ENCODE measurements at regions not wholly inside any gene's neighbourhood (a gene's known extent, or its start where the extent isn't known, plus 50 kb on each side); places are given as distances from the start of the nearest gene placed in this dataset.

DNA sequence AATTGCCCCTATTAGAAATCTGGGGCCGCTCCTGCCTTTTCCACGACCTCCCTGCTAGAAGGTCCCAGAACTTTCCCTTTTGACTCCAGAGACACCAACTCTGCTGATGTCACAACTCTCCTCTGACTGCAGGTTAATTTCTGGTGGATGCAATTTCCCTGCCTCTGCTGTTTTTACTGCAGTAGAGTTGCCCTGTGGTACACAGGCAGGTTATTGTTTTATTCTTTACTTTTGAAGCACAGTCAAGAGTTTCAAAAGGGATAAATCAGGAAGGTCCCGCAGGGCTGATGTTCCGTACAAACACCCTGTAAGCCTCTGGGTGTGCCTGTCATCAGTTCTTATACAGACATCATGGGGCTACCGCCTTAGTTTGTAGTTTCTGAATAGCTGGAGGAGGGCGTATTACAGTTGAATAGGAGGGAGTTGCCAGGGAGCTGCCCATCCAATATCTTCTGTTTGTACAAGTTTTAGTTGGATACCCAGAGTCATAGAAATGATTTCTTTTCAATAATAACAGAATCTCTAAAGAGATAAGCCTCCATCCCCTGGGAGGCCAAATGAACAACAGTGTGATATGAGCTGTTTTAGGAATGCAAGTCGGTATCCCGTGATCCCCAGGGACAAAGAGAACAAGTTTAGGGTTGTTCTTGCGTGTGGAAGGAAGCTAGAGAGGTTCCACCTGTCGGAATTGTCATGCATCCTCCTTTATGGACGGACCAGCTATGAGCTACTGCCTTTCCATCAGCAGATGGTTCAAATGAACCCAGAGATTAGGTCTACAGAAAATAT is 108.4 kb upstream of the COPS8 start:
- in situ Hi-C loops (cut with HindIII; ENCODE audit: low sequenced_read_pairs) = no loop called here
- TF ChIP-seq, protein P1, sequence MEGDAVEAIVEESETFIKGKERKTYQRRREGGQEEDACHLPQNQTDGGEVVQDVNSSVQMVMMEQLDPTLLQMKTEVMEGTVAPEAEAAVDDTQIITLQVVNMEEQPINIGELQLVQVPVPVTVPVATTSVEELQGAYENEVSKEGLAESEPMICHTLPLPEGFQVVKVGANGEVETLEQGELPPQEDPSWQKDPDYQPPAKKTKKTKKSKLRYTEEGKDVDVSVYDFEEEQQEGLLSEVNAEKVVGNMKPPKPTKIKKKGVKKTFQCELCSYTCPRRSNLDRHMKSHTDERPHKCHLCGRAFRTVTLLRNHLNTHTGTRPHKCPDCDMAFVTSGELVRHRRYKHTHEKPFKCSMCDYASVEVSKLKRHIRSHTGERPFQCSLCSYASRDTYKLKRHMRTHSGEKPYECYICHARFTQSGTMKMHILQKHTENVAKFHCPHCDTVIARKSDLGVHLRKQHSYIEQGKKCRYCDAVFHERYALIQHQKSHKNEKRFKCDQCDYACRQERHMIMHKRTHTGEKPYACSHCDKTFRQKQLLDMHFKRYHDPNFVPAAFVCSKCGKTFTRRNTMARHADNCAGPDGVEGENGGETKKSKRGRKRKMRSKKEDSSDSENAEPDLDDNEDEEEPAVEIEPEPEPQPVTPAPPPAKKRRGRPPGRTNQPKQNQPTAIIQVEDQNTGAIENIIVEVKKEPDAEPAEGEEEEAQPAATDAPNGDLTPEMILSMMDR (IDR thresholded peaks at IDR 0.05; ENCODE audit: low read depth, low read length) = no peak
- H3K4me3 ChIP-seq (ENCODE audit: low read depth, low read length) = no peak overlapping the region
- no peak for DNase-seq (ENCODE audit: low read depth, low spot score)

DNA sequence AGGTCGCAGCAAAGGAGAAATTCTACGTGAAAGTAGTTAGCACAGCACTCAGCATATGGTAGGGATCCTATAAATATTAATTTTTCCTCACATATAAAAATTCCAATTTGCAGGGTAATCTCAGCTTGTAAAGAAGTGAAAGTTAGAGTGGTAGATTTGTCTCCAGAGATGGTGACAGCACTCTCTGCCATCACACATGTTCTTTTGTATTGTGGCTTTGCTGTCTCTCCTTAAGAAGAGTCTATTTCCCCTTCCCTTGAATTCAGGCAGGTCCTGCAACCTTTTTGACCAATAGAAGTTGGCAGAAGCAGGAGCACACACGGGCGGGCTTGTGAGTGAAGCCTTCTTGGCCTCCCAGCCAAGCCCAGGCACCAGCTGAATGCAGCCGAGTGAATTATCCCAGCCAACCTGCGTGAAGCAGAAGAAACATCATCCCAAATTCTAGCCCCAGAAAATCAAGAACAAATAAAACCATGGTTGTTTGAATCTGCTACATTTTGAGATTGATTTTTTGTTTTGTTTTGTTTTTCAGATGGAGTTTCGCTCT is 107.8 kb upstream of the COPS8 start:
- H3K4me3 ChIP-seq (ENCODE audit: low read depth, low read length) = no peak overlapping the region
- TF ChIP-seq, protein P1 (IDR thresholded peaks at IDR 0.05; ENCODE audit: low read depth, low read length) = no peak
- in situ Hi-C loops (cut with HindIII; ENCODE audit: low sequenced_read_pairs) = no loop called here
- DNase-seq (ENCODE audit: low read depth, low spot score) = no peak

DNA sequence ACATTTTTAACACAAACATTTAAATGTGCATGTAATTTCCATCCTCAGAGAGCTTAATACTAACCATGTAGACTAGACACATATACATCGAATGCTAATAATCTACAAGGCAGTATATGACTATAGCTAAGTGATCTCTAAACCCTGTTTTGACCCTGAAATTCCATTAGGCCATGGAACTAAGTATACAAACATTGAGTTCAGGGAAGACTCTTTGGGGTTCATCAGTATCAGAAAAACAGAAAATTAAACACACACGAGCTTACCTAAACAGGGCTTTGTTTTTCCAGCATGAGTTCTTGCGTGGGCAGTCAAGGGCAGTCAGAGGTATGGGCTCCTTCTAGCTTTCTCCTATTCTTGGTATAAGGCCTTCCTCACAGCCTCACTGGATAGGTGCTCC is 106.0 kb upstream of the COPS8 start:
- no peak overlapping the region for H3K4me3 ChIP-seq (ENCODE audit: low read depth, low read length)
- TF ChIP-seq, protein P1 (IDR thresholded peaks at IDR 0.05; ENCODE audit: low read depth, low read length) = no peak
- in situ Hi-C loops (cut with HindIII; ENCODE audit: low sequenced_read_pairs) = no loop called here
- no peak for DNase-seq (ENCODE audit: low read depth, low spot score)

DNA sequence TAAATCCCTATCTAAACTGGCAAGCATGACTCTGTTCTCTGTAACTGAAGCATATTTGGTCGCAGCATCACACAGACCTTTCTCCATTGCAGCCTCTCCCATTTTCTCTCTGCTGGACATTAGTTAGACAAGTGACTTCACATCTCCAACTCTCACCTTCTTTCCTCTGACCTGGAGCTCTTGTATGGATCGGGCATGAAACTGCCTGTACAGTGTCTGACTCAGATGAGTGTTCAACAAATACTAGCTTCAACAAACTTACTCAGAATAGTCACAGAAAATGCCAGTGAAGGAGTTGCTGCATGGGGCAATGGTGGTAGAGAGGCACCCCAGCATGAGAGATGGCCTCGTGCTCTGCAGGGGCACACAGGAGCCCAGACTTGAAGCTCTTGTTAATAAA is 104.7 kb upstream of the COPS8 start:
- in situ Hi-C loops (cut with HindIII; ENCODE audit: low sequenced_read_pairs) = no loop called here
- no peak for DNase-seq (ENCODE audit: low read depth, low spot score)
- TF ChIP-seq, protein P1 (IDR thresholded peaks at IDR 0.05; ENCODE audit: low read depth, low read length) = no peak
- no peak overlapping the region for H3K4me3 ChIP-seq (ENCODE audit: low read depth, low read length)

DNA sequence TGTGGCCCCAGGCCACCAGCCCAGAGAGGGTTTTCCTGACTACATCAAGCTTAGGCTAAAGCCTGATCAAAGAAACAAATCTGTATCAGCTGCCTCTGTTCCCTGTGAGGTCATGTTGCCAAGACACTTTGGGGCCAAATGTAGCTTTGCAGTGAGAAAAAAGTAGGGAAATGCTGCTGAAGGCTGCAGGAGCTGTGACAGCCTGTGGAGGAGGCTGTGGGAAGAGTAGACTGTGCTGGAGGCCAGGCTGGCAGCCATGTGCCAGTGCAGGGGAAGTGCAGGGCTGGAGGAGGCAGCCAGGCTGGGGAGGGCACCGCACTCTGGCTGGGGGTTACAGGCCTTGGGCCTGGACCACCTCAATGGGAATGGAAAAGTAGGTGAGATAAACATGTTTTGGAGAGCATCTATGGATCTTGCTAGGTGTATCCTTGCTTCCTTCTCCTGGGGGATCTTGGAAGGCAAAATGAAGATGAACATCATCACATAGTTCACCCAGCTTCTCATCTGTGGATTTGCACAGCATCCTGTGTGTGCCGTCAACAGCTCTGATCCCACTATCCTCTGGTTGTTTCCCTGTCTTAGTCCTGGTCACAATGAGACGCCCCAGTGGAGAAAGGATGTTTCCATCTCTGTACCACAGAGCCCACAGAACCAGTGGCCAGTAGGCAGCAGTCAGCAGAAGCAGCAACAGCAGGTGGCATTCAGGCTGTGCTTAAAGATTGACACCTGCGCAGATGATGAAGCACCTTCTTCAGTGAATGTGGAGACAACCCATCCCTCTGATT is 103.8 kb upstream of the COPS8 start:
- H3K4me3 ChIP-seq (ENCODE audit: low read depth, low read length) = no peak overlapping the region
- DNase-seq (ENCODE audit: low read depth, low spot score) = no peak
- in situ Hi-C loops (cut with HindIII; ENCODE audit: low sequenced_read_pairs) = no loop called here
- TF ChIP-seq, protein P1 (IDR thresholded peaks at IDR 0.05; ENCODE audit: low read depth, low read length) = no peak

DNA sequence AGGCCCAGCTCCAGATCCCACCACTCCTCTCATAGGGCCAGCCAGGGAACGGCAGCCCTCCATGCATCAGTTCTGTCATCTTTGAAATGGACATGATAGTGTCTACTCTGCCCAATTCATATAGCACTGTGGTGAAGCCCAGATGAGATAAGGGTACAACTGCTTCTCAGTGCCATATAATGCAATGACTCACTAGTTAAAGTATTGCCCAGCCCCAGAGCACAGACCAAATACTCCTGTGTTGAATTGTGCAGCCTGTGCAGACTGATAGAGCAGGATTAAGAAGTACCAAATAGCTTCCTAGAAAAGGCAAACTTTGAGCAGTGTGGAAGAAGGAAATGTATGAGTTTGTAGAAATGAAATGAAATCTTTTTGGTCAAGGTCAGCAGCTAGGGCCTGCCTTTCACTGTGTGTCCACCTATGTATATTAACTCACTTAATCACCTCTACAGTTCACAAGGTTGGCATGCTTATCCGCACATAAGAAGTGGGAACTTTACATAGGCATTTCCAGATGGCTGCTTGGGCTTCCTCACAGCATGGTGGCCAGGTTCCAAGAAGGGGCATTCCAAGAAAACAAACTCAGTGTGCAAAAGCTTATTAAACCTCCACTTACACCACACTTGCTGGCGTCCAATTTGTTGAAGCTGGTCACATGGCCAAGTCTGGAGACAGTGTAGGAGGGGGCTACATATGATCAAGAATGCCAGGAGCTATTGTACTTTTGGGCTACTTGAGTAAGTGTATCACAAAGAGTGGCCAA is 102.8 kb upstream of the COPS8 start:
- in situ Hi-C loops (cut with HindIII; ENCODE audit: low sequenced_read_pairs) = no loop called here
- TF ChIP-seq, protein P1 (IDR thresholded peaks at IDR 0.05; ENCODE audit: low read depth, low read length) = no peak
- DNase-seq (ENCODE audit: low read depth, low spot score) = no peak
- H3K4me3 ChIP-seq (ENCODE audit: low read depth, low read length) = no peak overlapping the region

All from astrocyte of the spinal cord (primary cell).